Vagina (tissue), 2 donors: ENCODE measurements at regions not wholly inside any gene's neighbourhood (a gene's known extent, or its start where the extent isn't known, plus 50 kb on each side); places are given as distances from the start of the nearest gene placed in this dataset.

Source experiments
- DNase-seq, 2 donors: peaks; one replicate each; pipeline ENCODE4 v3.0.0-alpha.2; 2017; ENCODE audit errors: extremely low spot score in 2 of 2
- H3K27ac ChIP-seq: fragments of 200-600 bp; sonication (generic); one replicate; pipeline ENCODE4 v1.5.1; 2019
- H3K27me3 ChIP-seq: fragments of 200-600 bp; sonication (generic); one replicate; pipeline ENCODE4 v1.5.1; 2019
- H3K36me3 ChIP-seq, 2 donors: fragments of 200-600 bp; sonication (generic); one replicate each; pipeline ENCODE4 v1.5.1; 2017 to 2019
- H3K4me1 ChIP-seq: fragments of 200-600 bp; sonication (generic); one replicate; pipeline ENCODE4 v1.5.1; 2019
- H3K4me3 ChIP-seq, 2 donors: fragments of 200-600 bp; sonication (generic); 1 replicate in 1 of 2; 2 replicates in 1 of 2; pipeline ENCODE4 v1.5.1; 2016 to 2019
- H3K9me3 ChIP-seq: fragments of 200-600 bp; sonication (generic); one replicate; pipeline ENCODE4 v1.5.1; 2019
- POLR2A ChIP-seq, 2 donors: fragments of 450-650 bp; IDR thresholded peaks; one replicate each; pipeline ENCODE4 v1.6.1; 2017; ENCODE audit warnings: antibody characterized with exemption in 2 of 2, mild to moderate bottlenecking in 2 of 2, moderate library complexity in 2 of 2
- POLR2AphosphoS5 ChIP-seq, 2 donors: sonication (generic); formaldehyde crosslinking; IDR thresholded peaks; one replicate each; pipeline ENCODE4 v1.9.0; 2017; ENCODE audit warnings: antibody characterized with exemption in 2 of 2, mild to moderate bottlenecking in 2 of 2, low read depth in 1 of 2; ENCODE audit not compliant: insufficient read depth in 1 of 2
- intact Hi-C: fragments of 100-400 bp; cut with DNase I; formaldehyde crosslinking; loops from one replicate; pipeline ENCODE4 v1.15.1; 2023
- TF ChIP-seq, protein P1 (sequence below), 3 experiments: fragments of 450-650 bp in 2 of 3; fragments of 200-600 bp in 1 of 3; sonication (generic) in 1 of 3; IDR thresholded peaks; one replicate each; pipeline ENCODE4 v1.5.1; 2017 to 2019; ENCODE audit warnings: antibody characterized with exemption in 3 of 3, mild to moderate bottlenecking in 2 of 3, moderate library complexity in 2 of 3

- Histone ChIP-seq H3K27ac (no peak overlapping the region), H3K4me1 (no peaks in the 10 kb centered on the region), H3K36me3 (no peaks in the 10 kb centered on the region), H3K27me3 (no peaks in the 10 kb centered on the region), H3K9me3 (no peaks in the 10 kb centered on the region), H3K4me3 (no peak overlapping the region)
- no peak for DNase-seq
- TF ChIP-seq, protein P1, sequence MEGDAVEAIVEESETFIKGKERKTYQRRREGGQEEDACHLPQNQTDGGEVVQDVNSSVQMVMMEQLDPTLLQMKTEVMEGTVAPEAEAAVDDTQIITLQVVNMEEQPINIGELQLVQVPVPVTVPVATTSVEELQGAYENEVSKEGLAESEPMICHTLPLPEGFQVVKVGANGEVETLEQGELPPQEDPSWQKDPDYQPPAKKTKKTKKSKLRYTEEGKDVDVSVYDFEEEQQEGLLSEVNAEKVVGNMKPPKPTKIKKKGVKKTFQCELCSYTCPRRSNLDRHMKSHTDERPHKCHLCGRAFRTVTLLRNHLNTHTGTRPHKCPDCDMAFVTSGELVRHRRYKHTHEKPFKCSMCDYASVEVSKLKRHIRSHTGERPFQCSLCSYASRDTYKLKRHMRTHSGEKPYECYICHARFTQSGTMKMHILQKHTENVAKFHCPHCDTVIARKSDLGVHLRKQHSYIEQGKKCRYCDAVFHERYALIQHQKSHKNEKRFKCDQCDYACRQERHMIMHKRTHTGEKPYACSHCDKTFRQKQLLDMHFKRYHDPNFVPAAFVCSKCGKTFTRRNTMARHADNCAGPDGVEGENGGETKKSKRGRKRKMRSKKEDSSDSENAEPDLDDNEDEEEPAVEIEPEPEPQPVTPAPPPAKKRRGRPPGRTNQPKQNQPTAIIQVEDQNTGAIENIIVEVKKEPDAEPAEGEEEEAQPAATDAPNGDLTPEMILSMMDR (IDR thresholded peaks at IDR 0.05), result no peak
- TF ChIP-seq POLR2AphosphoS5 (IDR thresholded peaks at IDR 0.05; ENCODE audit: insufficient read depth in 1 of 2, low read depth in 1 of 2) (no peak), POLR2A (IDR thresholded peaks at IDR 0.05) (no peak)
- intact Hi-C loops, result no loop called here
Measured at GRCh38 chr5:164346785-164347630, 841.6 kb downstream of the MAT2B start.

GRCh38 chr5:164350236-164350635 is 844.8 kb downstream of the MAT2B start:
- Histone ChIP-seq H3K36me3 (no peaks in the 10 kb centered on the region), H3K4me1 (no peaks in the 10 kb centered on the region), H3K27ac (no peak overlapping the region), H3K4me3 (no peak overlapping the region), H3K27me3 (no peaks in the 10 kb centered on the region), H3K9me3 (no peaks in the 10 kb centered on the region)
- TF ChIP-seq POLR2A (IDR thresholded peaks at IDR 0.05) (no peak), POLR2AphosphoS5 (IDR thresholded peaks at IDR 0.05; ENCODE audit: insufficient read depth in 1 of 2, low read depth in 1 of 2) (no peak)
- TF ChIP-seq, protein P1 (IDR thresholded peaks at IDR 0.05), result no peak
- intact Hi-C loops, result no loop called here
- DNase-seq, result no peak

DNA sequence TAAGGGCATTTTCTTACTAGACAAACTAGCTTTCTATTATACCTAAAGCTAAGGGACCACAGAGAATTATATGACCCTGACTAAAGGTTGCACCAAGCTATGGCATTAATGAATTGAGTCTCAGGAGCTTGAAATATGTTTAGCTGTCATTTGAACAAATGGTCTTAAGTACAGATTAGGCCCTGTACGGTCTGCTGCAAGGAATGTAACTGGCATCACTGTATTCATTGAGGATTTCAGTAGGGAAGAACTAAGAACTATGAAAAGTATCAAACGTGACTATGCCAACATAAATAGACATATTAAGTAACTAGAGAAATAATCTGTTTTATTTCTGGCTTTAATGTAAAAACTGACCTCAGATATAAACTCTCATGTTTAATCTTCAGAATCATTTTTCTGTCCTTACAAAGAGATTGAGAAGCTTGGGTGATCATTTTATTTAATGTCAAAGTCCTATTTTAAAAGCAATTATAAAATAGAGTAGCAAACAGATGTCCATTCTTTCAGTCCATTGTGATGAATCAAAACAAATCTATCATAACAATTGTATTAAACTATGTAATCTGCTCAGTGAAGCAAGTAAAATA is 845.9 kb downstream of the MAT2B start:
- no peaks in the 10 kb centered on the region for H3K9me3 ChIP-seq
- H3K4me1 ChIP-seq, result no peaks in the 10 kb centered on the region
- H3K4me3 ChIP-seq, result no peak overlapping the region
- TF ChIP-seq, protein P1 (IDR thresholded peaks at IDR 0.05), result no peak
- TF ChIP-seq POLR2AphosphoS5 (IDR thresholded peaks at IDR 0.05; ENCODE audit: insufficient read depth in 1 of 2, low read depth in 1 of 2), result no peak
- no peak for TF ChIP-seq POLR2A (IDR thresholded peaks at IDR 0.05)
- no peaks in the 10 kb centered on the region for H3K27me3 ChIP-seq
- DNase-seq, result no peak
- no peaks in the 10 kb centered on the region for H3K36me3 ChIP-seq
- intact Hi-C loops, result no loop called here
- no peak overlapping the region for H3K27ac ChIP-seq

DNA sequence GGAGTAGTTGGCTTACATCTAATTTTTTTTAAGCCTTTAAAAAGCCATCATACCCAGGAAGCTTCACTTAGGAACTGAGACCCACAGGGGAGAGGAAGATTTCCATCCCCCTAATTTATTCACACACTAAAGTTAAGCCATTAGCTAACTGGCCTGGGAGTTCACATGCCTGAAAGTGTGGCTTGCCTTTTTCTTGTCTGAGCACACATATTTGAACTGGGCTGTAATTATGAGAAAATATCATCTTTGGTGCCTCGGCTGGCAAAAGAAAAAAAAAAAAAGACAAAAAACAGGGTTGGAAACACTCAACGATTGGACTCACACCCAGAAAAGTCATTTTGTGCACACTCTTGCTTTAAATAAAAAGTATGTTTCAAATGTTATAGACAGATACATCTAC is 847.3 kb downstream of the MAT2B start:
- no peaks in the 10 kb centered on the region for H3K27me3 ChIP-seq
- no peak overlapping the region for H3K27ac ChIP-seq
- H3K4me1 ChIP-seq, result no peaks in the 10 kb centered on the region
- no peaks in the 10 kb centered on the region for H3K36me3 ChIP-seq
- H3K4me3 ChIP-seq, result no peak overlapping the region
- no peak for DNase-seq
- intact Hi-C loops, result no loop called here
- H3K9me3 ChIP-seq, result no peaks in the 10 kb centered on the region
- TF ChIP-seq POLR2AphosphoS5 (IDR thresholded peaks at IDR 0.05; ENCODE audit: insufficient read depth in 1 of 2, low read depth in 1 of 2) (no peak), POLR2A (IDR thresholded peaks at IDR 0.05) (no peak)
- TF ChIP-seq, protein P1 (IDR thresholded peaks at IDR 0.05), result no peak

- Histone ChIP-seq H3K4me3 (no peak overlapping the region), H3K4me1 (no peaks in the 10 kb centered on the region), H3K27ac (no peak overlapping the region), H3K36me3 (no peaks in the 10 kb centered on the region), H3K27me3 (no peaks in the 10 kb centered on the region), H3K9me3 (no peaks in the 10 kb centered on the region)
- DNase-seq, result no peak
- intact Hi-C loops, result no loop called here
- no peak for TF ChIP-seq POLR2A (IDR thresholded peaks at IDR 0.05)
- TF ChIP-seq POLR2AphosphoS5 (IDR thresholded peaks at IDR 0.05; ENCODE audit: insufficient read depth in 1 of 2, low read depth in 1 of 2), result no peak
- TF ChIP-seq, protein P1 (IDR thresholded peaks at IDR 0.05), result no peak
Measured at GRCh38 chr5:164353155-164353554, 847.7 kb downstream of the MAT2B start.
